ENCODE measurements at regions not wholly inside any gene's neighbourhood (a gene's known extent, or its start where the extent isn't known, plus 50 kb on each side); places are given as distances from the start of the nearest gene placed in this dataset.

DNA sequence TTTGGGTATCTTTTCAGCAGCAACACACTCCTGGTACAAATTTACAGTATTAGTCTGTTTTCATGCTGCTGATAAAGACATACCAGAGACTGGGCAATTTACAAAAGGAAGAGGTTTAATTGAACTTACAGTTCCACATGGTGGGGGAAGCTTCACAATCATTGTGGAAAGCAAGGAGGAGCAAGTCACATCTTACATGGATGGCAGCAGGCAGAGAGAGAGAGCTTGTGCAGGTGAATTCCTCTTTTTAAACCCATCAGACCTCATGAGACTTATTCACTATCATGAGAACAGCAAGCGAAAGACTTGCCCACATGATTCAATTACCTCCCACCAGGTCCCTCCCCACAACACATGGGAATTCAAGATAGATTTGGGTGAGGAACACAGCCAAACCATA lies 124.5 kb downstream of the TPR start:
- TF ChIP-seq, protein P1, sequence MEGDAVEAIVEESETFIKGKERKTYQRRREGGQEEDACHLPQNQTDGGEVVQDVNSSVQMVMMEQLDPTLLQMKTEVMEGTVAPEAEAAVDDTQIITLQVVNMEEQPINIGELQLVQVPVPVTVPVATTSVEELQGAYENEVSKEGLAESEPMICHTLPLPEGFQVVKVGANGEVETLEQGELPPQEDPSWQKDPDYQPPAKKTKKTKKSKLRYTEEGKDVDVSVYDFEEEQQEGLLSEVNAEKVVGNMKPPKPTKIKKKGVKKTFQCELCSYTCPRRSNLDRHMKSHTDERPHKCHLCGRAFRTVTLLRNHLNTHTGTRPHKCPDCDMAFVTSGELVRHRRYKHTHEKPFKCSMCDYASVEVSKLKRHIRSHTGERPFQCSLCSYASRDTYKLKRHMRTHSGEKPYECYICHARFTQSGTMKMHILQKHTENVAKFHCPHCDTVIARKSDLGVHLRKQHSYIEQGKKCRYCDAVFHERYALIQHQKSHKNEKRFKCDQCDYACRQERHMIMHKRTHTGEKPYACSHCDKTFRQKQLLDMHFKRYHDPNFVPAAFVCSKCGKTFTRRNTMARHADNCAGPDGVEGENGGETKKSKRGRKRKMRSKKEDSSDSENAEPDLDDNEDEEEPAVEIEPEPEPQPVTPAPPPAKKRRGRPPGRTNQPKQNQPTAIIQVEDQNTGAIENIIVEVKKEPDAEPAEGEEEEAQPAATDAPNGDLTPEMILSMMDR (IDR thresholded peaks at IDR 0.05 in 2 of 3, conservative IDR thresholded peaks at IDR 0.05 in 1 of 3; ENCODE audit: borderline replicate concordance in 1 of 3, insufficient read depth in 1 of 3, low read depth in 2 of 3, low read length in 2 of 3): no peak
- TF ChIP-seq POLR2AphosphoS5 (IDR thresholded peaks at IDR 0.05; ENCODE audit: low read depth, low read length): no peak

Data from HCT116 (cell line).